HK-2 (cell line): ENCODE measurements at regions not wholly inside any gene's neighbourhood (a gene's known extent, or its start where the extent isn't known, plus 50 kb on each side); places are given as distances from the start of the nearest gene placed in this dataset.
"Not testable (repeated sequence)": the region's sequence is repeated elsewhere in the genome, so short reads cannot be mapped to it uniquely, and the experiment has no call there.

Experiments used
- DNase-seq: peaks from one replicate; pipeline ENCODE4 v3.0.0-alpha.2; 2018; ENCODE audit not compliant: unreplicated experiment

DNA sequence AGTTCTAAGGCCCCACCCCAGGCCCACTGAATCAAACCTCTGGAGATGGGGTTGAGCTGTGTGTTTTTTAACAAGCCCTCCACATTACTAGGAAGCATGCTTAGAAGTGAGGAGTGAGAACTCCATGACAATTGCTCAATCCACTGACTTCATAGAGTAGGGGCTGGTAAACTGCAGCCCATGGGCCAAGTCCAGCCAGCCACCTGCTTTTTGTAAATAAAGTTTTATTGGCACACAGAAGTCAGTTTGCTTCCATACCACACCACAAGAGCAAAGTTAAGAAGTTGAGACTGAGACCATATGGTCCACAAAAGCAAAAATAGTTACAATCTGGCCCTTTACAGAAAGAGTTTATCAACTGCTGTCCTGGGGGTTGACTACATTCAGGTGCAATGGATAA is 309.2 kb downstream of the SETD4 start:
- DNase-seq = no peak

GRCh38 chr21:35749904-35750303 is 310.4 kb downstream of the SETD4 start:
- no peak for DNase-seq

GRCh38 chr21:35748678-35749314 is 311.5 kb downstream of the SETD4 start:
- no peak for DNase-seq

- DNase-seq = no peak
Observed at GRCh38 chr21:35743571-35743970, 316.8 kb downstream of the SETD4 start.

DNA sequence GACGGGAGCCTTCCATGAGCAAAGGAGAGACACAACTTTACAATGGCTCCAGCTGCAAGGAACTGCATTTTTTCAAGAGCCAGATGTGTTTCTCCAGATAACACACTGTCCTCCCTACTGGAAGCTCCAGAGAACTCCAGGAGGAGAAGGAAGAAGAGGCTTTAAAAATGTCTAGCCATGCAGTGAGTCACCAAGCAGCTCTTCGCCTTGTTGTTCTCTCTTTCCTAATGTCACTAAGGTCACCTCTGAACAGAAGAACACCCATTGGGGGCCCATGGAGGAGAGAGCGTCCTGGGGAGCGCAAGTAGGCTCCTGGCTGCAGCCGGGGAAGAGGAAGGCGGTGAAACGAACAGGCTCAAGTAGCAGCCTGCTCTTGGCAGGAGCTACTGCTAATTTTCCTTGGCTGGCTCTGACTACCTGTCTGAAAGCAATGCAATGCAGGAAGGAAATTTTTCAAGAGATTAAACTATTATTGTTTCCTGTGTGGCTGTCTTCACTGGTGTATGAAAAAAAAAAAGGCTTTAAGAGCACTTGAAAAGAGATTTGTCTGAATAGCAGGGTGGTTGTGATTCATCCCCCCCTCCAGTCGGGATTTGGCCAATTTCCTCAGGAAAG is 321.9 kb downstream of the SETD4 start:
- no peak for DNase-seq

DNA sequence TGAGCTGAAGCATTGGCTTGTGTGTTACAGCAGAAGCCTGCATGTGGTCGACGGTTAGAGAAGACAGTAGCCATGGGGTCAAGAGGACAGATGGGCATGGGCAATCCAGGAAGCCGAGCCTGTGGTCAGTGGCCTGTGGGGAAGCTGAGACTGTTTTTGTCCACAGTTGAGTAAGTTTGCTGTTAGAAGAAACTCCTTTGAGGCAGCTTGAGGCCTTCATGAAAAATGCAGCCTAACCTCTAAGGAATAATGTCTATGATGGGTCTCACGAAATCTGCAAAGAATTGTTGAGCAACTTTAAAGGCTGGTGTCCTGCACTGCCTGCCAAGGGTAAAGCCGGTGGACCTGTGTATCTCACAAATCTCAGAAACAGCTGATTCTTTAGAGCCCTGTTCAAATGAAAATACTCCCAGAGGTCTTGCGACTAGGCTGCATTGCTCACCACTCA is 322.4 kb downstream of the SETD4 start:
- DNase-seq = no peak

- DNase-seq = no peak
Observed at GRCh38 chr21:35737449-35737848, 322.9 kb downstream of the SETD4 start.

DNA sequence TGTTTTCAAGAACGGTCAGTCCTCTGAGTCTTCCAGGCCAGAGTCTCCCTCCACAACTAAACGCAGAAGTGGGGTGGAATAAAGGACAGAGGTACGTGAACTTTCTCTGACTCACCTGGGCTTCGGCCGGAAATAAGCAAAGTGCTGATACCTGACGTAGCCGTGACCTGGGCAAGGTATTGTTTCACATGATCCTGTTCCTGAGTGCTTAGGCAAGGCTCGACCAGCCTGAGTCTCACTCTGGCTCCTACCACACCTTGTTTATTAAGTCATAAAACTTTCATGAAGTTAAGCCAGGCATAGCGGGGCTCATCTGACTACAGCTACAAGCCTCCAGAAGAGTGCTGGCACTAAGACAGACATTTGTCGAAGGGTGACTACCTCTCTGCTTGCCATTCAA is 327.5 kb downstream of the SETD4 start:
- no peak for DNase-seq

GRCh38 chr21:35730325-35730724 is 330.0 kb downstream of the SETD4 start:
- DNase-seq = no peak

- no peak for DNase-seq
Observed at GRCh38 chr21:35727830-35728229, 332.5 kb downstream of the SETD4 start.

- no peak for DNase-seq
Observed at GRCh38 chr21:35724156-35724555, 336.2 kb downstream of the SETD4 start.

DNA sequence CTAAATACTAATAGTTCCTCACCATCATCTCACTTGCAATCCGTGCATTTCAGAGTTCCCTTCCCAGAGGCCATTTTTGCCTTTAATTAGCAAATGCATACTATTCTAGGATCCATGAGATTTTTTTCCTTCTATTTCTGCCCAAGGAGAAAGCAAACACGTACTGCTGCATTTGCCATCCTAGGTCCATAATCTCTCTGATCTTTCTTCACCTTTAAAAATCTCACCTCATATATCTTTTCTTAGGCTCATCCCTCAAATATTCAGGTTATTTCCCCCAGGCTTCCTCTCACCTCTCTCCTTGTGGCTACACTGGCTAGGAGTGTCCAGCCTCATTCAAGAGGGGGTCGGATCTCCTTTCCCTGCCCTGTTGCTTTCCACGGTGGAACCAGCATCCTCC is 338.6 kb downstream of the SETD4 start:
- DNase-seq = no peak

- no peak for DNase-seq
Observed at GRCh38 chr21:35720208-35720731, 340.1 kb downstream of the SETD4 start.

DNA sequence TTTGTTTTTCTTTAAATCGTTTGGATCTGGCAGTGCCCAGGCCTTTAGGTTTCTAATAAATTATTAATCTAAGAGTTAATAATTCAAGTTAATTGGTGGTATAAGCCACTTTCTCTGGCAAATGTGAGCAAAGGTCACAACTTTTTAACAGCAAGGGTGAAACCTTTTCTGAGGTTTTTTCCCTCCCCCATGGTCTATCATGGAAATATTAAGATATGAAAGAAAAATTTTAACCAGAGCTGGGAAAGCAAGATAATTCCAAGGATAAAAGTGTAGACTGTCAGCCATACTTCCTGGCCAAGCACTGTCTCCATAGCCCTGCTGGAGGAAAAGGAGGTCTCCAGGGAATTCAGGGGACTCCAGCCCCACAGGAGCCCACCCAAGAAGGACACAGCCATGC is 341.2 kb downstream of the SETD4 start:
- DNase-seq = no peak

GRCh38 chr21:35716876-35717565 is 343.3 kb downstream of the SETD4 start:
- no peak for DNase-seq

GRCh38 chr21:35713914-35714313 is 346.4 kb downstream of the SETD4 start:
- DNase-seq = no peak

- DNase-seq = no peak
Observed at GRCh38 chr21:35711661-35712060, 348.7 kb downstream of the SETD4 start.

GRCh38 chr21:35711213-35711612 is 349.1 kb downstream of the SETD4 start:
- DNase-seq = no peak

DNA sequence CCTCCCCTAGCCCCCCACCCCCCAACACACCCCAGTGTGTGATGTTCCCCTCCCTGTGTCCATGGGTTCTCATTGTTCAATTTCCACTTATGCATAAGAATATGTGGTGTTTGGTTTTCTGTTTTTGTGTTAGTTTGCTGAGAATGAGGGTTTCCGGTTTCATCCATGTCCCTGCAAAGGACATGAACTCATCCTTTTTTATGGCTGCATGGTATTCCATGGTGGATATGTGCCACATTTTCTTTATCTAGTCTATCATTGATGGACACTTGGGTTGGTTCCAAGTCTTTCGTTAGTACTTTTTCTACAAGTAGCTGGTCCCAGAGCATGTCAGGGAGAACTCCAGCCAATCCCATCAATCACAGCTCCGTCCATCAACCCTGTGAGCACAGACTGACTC is 350.3 kb downstream of the SETD4 start:
- DNase-seq = not testable (repeated sequence)

DNA sequence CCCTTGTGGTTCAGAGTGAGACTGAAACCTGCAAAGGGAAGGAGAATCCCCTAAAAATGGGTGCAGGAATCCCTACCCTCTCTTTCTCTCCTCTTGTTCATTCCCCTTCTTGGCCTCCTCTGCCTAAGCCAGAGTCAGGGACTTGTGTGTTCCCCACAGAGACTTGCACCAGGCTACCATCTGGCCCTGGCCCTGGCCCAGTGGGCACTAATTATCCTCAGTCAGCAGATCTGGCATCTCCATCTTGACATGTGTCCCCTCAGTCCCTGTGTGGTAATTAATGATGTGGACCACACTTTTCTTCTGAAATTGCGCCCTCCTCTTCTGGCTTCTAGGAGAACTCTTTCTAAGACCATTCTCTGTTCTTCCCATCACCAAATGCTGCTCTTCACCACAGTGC is 354.4 kb downstream of the SETD4 start:
- DNase-seq = no peak

- no peak for DNase-seq
Observed at GRCh38 chr21:35705237-35705887, 355.0 kb downstream of the SETD4 start.

- no peak for DNase-seq
Observed at GRCh38 chr21:35703704-35704103, 356.6 kb downstream of the SETD4 start.
